Smooth muscle cell (in vitro differentiated cells): ENCODE measurements at regions not wholly inside any gene's neighbourhood (a gene's known extent, or its start where the extent isn't known, plus 50 kb on each side); places are given as distances from the start of the nearest gene placed in this dataset.

Experiments
- DNase-seq: peaks from one replicate; lab custom pipeline; 2025; ENCODE audit not compliant: unreplicated experiment; lab: John Stamatoyannopoulos, UW
- H2AFZ ChIP-seq: fragments of 200-600 bp; sonication (generic); 2 replicates; pipeline ENCODE4 v1.6.0; 2016; ENCODE audit warnings: antibody characterized with exemption, low read depth, mild to moderate bottlenecking
- H3F3A ChIP-seq: fragments of 200-600 bp; sonication (generic); 2 replicates; pipeline ENCODE4 v1.6.0; 2017; ENCODE audit warnings: antibody characterized with exemption, low read depth
- H3K27ac ChIP-seq: fragments of 200-600 bp; sonication (generic); 2 replicates; pipeline ENCODE4 v1.5.1; 2016; ENCODE audit warnings: low read depth, mild to moderate bottlenecking
- H3K27me3 ChIP-seq: fragments of 200-600 bp; sonication (generic); 2 replicates; pipeline ENCODE4 v1.6.1; 2016; ENCODE audit warnings: low read depth, mild to moderate bottlenecking
- H3K36me3 ChIP-seq: fragments of 200-600 bp; sonication (generic); 2 replicates; pipeline ENCODE4 v1.5.1; 2016; ENCODE audit warnings: low read depth
- H3K4me1 ChIP-seq: fragments of 200-600 bp; sonication (generic); 2 replicates; pipeline ENCODE4 v1.5.1; 2016; ENCODE audit warnings: low read depth
- H3K4me2 ChIP-seq: fragments of 200-600 bp; sonication (generic); 2 replicates; pipeline ENCODE4 v1.6.0; 2016; ENCODE audit warnings: mild to moderate bottlenecking
- H3K4me3 ChIP-seq: fragments of 200-600 bp; sonication (generic); 2 replicates; pipeline ENCODE4 v1.5.1; 2016; ENCODE audit warnings: mild to moderate bottlenecking
- H3K79me2 ChIP-seq: fragments of 200-600 bp; sonication (generic); 2 replicates; pipeline ENCODE4 v1.6.0; 2016; ENCODE audit warnings: low read depth, mild to moderate bottlenecking
- H3K9ac ChIP-seq: fragments of 200-600 bp; sonication (generic); 2 replicates; pipeline ENCODE4 v1.6.0; 2016; ENCODE audit warnings: low read depth
- H3K9me3 ChIP-seq: fragments of 200-600 bp; sonication (generic); replicated peaks from 2 replicates; pipeline ENCODE4 v1.5.1; 2016; ENCODE audit warnings: low read depth
- H4K20me1 ChIP-seq: fragments of 200-600 bp; sonication (generic); 2 replicates; pipeline ENCODE4 v1.6.0; 2016; ENCODE audit warnings: low read depth
- CTCF ChIP-seq: fragments of 200-600 bp; sonication (generic); IDR thresholded peaks from 2 replicates; pipeline ENCODE4 v1.5.1; 2017; ENCODE audit warnings: borderline replicate concordance, mild to moderate bottlenecking, antibody characterized with exemption; ENCODE audit not compliant: insufficient read depth, poor library complexity, severe bottlenecking
- WGBS: methylation state at CpG from one replicate; pipeline ENCODE4 v1.1.7; 2016; ENCODE audit warnings: low lambda C conversion rate; 5-methylcytosine and 5-hydroxymethylcytosine counted together

DNA sequence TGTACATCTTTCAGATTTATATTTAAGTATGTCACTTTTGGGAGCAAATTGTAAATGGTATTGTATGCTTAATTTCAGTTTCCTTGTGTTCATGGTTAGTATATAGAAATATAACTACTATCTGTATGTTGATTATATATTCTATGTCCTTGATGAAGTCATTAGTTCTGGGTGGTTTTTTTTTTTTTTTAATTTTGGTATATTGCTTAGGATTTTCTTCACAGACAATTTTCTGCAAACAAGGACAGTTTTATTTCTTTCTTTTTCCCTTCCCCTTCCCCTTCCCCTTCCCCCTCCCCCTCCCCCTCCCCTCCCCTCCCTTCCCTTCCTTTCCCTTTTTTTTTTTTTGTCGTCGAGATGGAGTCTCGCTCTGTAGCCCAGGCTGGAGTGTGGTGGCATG lies 430.0 kb downstream of the TYW1 start:
- no peaks in the 10 kb centered on the region for H3K9me3 ChIP-seq
- H3K27ac ChIP-seq: no peak overlapping the region
- H3K36me3 ChIP-seq: no peaks in the 10 kb centered on the region
- H3K4me2 ChIP-seq: no peak overlapping the region
- H3K4me1 ChIP-seq: no peaks in the 10 kb centered on the region
- WGBS: no CpG with 5 or more reads among the region's 3 CpGs
- DNase-seq: no peak
- TF ChIP-seq CTCF: no peak
- H3F3A ChIP-seq: no peaks in the 10 kb centered on the region
- H3K79me2 ChIP-seq: no peaks in the 10 kb centered on the region
- peaks cover 16% of the 10 kb centered on the region for H3K27me3 ChIP-seq
- no peak overlapping the region for H3K4me3 ChIP-seq
- no peaks in the 10 kb centered on the region for H4K20me1 ChIP-seq
- no peak overlapping the region for H2AFZ ChIP-seq
- no peak overlapping the region for H3K9ac ChIP-seq

- no peaks in the 10 kb centered on the region for H4K20me1 ChIP-seq
- DNase-seq: no peak
- H3K27me3 ChIP-seq: peaks cover 16% of the 10 kb centered on the region
- no peak overlapping the region for H3K4me2 ChIP-seq
- no peak for TF ChIP-seq CTCF
- H3K9ac ChIP-seq: no peak overlapping the region
- no peak overlapping the region for H3K27ac ChIP-seq
- no peak overlapping the region for H3K4me3 ChIP-seq
- H3F3A ChIP-seq: no peaks in the 10 kb centered on the region
- no peaks in the 10 kb centered on the region for H3K4me1 ChIP-seq
- H3K36me3 ChIP-seq: no peaks in the 10 kb centered on the region
- no peak overlapping the region for H2AFZ ChIP-seq
- WGBS: 91% methylated on average over 4 of the region's 4 CpGs
- no peaks in the 10 kb centered on the region for H3K9me3 ChIP-seq
- H3K79me2 ChIP-seq: no peaks in the 10 kb centered on the region
Measured at GRCh38 chr7:67429735-67430134, 433.1 kb downstream of the TYW1 start.

DNA sequence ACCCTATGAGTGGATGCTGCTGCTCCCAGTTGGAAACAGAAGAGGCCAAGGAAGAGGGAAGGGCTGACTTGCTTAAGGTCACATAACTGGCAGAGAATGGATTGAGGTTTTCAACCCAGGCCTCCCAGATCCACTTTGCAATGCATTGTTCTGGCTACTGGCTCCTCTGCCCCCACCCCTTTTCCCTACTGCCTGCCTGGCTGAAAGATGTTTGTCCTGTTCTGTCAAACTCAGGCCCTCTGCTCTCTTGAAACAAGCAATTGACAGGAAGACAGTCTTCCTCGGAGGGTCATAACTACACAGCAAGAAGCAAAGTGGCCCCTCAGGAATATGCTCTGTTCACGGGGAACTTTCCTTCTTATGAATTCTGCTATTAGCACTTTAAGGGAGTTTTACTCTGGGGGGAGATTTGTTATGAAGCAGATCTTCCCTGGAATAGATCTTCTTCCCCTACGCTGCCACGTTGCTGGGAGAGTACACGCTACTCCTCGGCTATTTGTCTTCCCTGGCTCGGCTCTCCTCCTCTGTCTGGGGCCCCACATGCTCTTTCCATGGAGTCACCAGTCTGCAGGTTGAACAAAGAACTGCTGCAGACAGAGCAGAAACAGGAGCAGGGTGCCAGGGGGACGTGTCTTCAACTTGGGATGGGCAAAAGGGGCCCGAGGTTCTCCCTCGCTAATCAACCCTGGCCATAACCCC lies 436.1 kb downstream of the TYW1 start:
- Histone ChIP-seq H2AFZ (no peak overlapping the region), H3K79me2 (no peaks in the 10 kb centered on the region), H4K20me1 (no peaks in the 10 kb centered on the region), H3F3A (no peaks in the 10 kb centered on the region), H3K27ac (no peak overlapping the region), H3K4me3 (no peak overlapping the region), H3K9me3 (no peaks in the 10 kb centered on the region), H3K36me3 (no peaks in the 10 kb centered on the region), H3K4me2 (no peak overlapping the region), H3K4me1 (no peaks in the 10 kb centered on the region), H3K9ac (no peak overlapping the region), H3K27me3 (no peaks in the 10 kb centered on the region)
- TF ChIP-seq CTCF: no peak
- no peak for DNase-seq
- 94% methylated on average over 10 of the region's 10 CpGs for WGBS

- no peaks in the 10 kb centered on the region for H3K36me3 ChIP-seq
- H3K4me1 ChIP-seq: peaks cover 6% of the 10 kb centered on the region
- no peak overlapping the region for H3K4me2 ChIP-seq
- H2AFZ ChIP-seq: no peak overlapping the region
- H3K79me2 ChIP-seq: no peaks in the 10 kb centered on the region
- no peak for TF ChIP-seq CTCF
- peaks cover 8% of the 10 kb centered on the region for H3K27me3 ChIP-seq
- no peak overlapping the region for H3K9ac ChIP-seq
- 92% methylated on average over 9 of the region's 9 CpGs for WGBS
- no peak for DNase-seq
- H3K9me3 ChIP-seq: no peaks in the 10 kb centered on the region
- H3K4me3 ChIP-seq: no peak overlapping the region
- H4K20me1 ChIP-seq: no peaks in the 10 kb centered on the region
- no peaks in the 10 kb centered on the region for H3F3A ChIP-seq
- no peak overlapping the region for H3K27ac ChIP-seq
Measured at GRCh38 chr7:67435894-67436535, 439.4 kb downstream of the TYW1 start.
